HepG2 (cell line): ENCODE measurements at regions not wholly inside any gene's neighbourhood (a gene's known extent, or its start where the extent isn't known, plus 50 kb on each side); places are given as distances from the start of the nearest gene placed in this dataset.

Source experiments
- HIC2 ChIP-seq: sonication (generic); formaldehyde crosslinking; IDR thresholded peaks from 2 replicates; pipeline ENCODE4 v1.9.0; 2022; ENCODE audit warnings: low read depth, missing genetic modification reagents
- KAT7 ChIP-seq: IDR thresholded peaks from 2 replicates; pipeline ENCODE4 v1.6.1; 2018; ENCODE audit warnings: borderline replicate concordance, missing compliant biosample characterization
- NCOA1 ChIP-seq: sonication (generic); formaldehyde crosslinking; IDR thresholded peaks from 2 replicates; pipeline ENCODE4 v1.9.0; 2021; ENCODE audit warnings: missing genetic modification reagents
- NFAT5 ChIP-seq: sonication (generic); formaldehyde crosslinking; IDR thresholded peaks from 2 replicates; pipeline ENCODE4 v1.4.0; 2020; ENCODE audit warnings: missing genetic modification reagents
- RCOR2 ChIP-seq: IDR thresholded peaks from 2 replicates; pipeline ENCODE4 v1.6.1; 2016; ENCODE audit warnings: missing biosample characterization, missing genetic modification reagents
- RFX5 ChIP-seq: IDR thresholded peaks from 2 replicates; pipeline ENCODE4 v1.6.1; 2011; ENCODE audit warnings: low read depth, low read length, improper control_type of control experiment
- TEAD3 ChIP-seq: optimal IDR thresholded peaks from 2 replicates; pipeline ENCODE3; 2016; ENCODE audit warnings: borderline replicate concordance
- ZFP90 ChIP-seq: sonication (generic); formaldehyde crosslinking; IDR thresholded peaks from 2 replicates; pipeline ENCODE4 v1.8.0; 2022; ENCODE audit warnings: missing genetic modification reagents, mild to moderate bottlenecking, inconsistent platforms, borderline replicate concordance
- ZNF607 ChIP-seq: sonication (generic); formaldehyde crosslinking; IDR thresholded peaks from 2 replicates; pipeline ENCODE4 v1.5.1; 2020; ENCODE audit warnings: missing genetic modification reagents, mild to moderate bottlenecking, borderline replicate concordance

GRCh38 chr6:21680611-21681010 is 87.1 kb downstream of the SOX4 start (continued):
- TF ChIP-seq NFAT5, result no peak
- no peak for TF ChIP-seq RFX5
- no peak for TF ChIP-seq ZNF607
- no peak for TF ChIP-seq ZFP90
- TF ChIP-seq TEAD3, result no peak
- TF ChIP-seq NCOA1, result no peak
- no peak for TF ChIP-seq KAT7 (CRISPR knock-in tag)
- TF ChIP-seq RCOR2 (CRISPR knock-in tag), result no peak
- no peak for TF ChIP-seq HIC2 (CRISPR knock-in tag)
